Peyer's patch (tissue), 4 donors: ENCODE measurements at regions not wholly inside any gene's neighbourhood (a gene's known extent, or its start where the extent isn't known, plus 50 kb on each side); places are given as distances from the start of the nearest gene placed in this dataset.

ENCODE experiments used
- POLR2A ChIP-seq, 2 donors: fragments of 450-650 bp; IDR thresholded peaks; one replicate each; pipeline ENCODE4 v1.5.1; 2017; ENCODE audit warnings: antibody characterized with exemption in 2 of 2, mild to moderate bottlenecking in 2 of 2, moderate library complexity in 2 of 2
- TF ChIP-seq, protein P1 (sequence below), 6 experiments: fragments of 450-650 bp in 4 of 6; fragments of 200-600 bp in 2 of 6; sonication (generic) in 1 of 6; IDR thresholded peaks; one replicate each; pipeline ENCODE4 v1.5.1; 2017 to 2019; ENCODE audit warnings: antibody characterized with exemption in 6 of 6, mild to moderate bottlenecking in 3 of 6, moderate library complexity in 1 of 6

DNA sequence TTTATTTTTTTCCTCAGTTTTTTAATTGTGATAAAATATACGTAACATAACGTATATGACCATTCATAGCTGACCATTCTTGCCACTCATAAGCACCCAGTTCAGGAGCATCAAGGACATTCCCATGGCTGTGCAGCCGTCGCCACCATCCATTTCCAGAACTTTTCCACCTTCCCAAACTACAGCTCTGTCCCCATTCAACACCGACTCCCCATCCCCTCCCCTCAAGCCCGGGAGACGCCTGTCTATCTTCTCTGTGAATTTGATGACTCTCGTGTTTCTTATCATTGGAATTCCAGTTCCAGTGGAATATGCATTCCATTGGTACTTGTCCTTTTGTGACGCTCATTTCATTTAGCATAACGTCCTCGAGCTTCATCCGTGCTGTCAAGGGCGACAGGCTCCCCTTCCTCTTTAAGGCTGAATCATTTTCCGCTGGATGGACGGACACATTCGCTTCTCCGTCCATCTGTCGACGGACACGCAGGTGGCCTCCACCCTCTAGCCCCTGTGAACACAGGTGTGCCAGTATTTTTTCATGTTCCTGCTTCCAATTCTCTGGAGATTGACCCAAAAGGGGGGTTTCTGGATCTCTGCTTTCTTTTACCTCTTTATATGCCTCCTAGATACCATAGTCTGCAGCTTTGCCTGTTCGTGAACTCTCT lies 88.1 kb downstream of the YTHDF1 start:
- TF ChIP-seq POLR2A (IDR thresholded peaks at IDR 0.05) = no peak
- TF ChIP-seq, protein P1, sequence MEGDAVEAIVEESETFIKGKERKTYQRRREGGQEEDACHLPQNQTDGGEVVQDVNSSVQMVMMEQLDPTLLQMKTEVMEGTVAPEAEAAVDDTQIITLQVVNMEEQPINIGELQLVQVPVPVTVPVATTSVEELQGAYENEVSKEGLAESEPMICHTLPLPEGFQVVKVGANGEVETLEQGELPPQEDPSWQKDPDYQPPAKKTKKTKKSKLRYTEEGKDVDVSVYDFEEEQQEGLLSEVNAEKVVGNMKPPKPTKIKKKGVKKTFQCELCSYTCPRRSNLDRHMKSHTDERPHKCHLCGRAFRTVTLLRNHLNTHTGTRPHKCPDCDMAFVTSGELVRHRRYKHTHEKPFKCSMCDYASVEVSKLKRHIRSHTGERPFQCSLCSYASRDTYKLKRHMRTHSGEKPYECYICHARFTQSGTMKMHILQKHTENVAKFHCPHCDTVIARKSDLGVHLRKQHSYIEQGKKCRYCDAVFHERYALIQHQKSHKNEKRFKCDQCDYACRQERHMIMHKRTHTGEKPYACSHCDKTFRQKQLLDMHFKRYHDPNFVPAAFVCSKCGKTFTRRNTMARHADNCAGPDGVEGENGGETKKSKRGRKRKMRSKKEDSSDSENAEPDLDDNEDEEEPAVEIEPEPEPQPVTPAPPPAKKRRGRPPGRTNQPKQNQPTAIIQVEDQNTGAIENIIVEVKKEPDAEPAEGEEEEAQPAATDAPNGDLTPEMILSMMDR (IDR thresholded peaks at IDR 0.05) = no peak
